GM12892 (cell line): ENCODE measurements at regions not wholly inside any gene's neighbourhood (a gene's known extent, or its start where the extent isn't known, plus 50 kb on each side); places are given as distances from the start of the nearest gene placed in this dataset.

ENCODE experiments used
- POLR2A ChIP-seq: IDR thresholded peaks from 2 replicates; pipeline ENCODE4 v1.6.1; 2011; ENCODE audit warnings: low read depth, low read length, control low read depth
- POLR2AphosphoS5 ChIP-seq: IDR thresholded peaks from 2 replicates; pipeline ENCODE4 v1.6.1; 2011; ENCODE audit warnings: low read depth, low read length, control low read depth
- TAF1 ChIP-seq: IDR thresholded peaks from 2 replicates; pipeline ENCODE4 v1.6.1; 2011; ENCODE audit warnings: low read depth, mild to moderate bottlenecking, control low read depth, low read length, borderline replicate concordance

DNA sequence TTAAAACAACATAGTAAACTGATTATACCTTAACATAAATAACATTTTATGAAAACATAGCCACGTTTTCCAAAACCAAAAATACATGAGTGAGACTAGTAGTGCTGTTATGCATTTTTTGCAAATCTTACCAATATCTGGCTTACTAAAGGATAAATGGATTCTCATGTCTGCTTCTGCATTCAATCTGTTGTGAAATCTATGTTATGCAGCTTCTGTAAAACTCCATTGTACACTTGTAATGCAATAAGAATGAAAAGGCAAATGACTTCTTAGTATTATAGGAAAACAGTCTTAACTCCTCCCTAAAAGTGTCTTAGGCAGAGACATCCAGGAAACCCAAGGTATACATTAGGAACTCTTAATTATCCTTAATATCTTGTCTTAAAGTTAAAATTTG is 330.9 kb upstream of the THBS1 start:
- TF ChIP-seq TAF1 = no peak
- TF ChIP-seq POLR2A = no peak
- no peak for TF ChIP-seq POLR2AphosphoS5
